Mesodermal cell (in vitro differentiated cells): ENCODE measurements at regions not wholly inside any gene's neighbourhood (a gene's known extent, or its start where the extent isn't known, plus 50 kb on each side); places are given as distances from the start of the nearest gene placed in this dataset.

Source experiments
- H3K27ac ChIP-seq: 2 replicates; pipeline ENCODE4 v1.7.0; 2013; ENCODE audit warnings: mild to moderate bottlenecking, low read depth, low read length, moderate library complexity; ENCODE audit not compliant: severe bottlenecking
- H3K36me3 ChIP-seq: 2 replicates; pipeline ENCODE4 v1.7.1; 2013; ENCODE audit warnings: mild to moderate bottlenecking, low read length, moderate library complexity; ENCODE audit not compliant: control insufficient read depth, insufficient read depth
- H3K4me1 ChIP-seq: one replicate; pipeline ENCODE4 v1.7.1; 2013; ENCODE audit warnings: mild to moderate bottlenecking, low read length; ENCODE audit not compliant: insufficient read depth, control insufficient read depth, poor library complexity, severe bottlenecking
- H3K4me3 ChIP-seq: 2 replicates; pipeline ENCODE4 v1.7.0; 2013; ENCODE audit warnings: low read length, control low read depth, mild to moderate bottlenecking; ENCODE audit not compliant: insufficient read depth, poor library complexity, severe bottlenecking; ENCODE audit errors: extremely low read depth
- H3K9me3 ChIP-seq: 2 replicates; pipeline ENCODE4 v1.7.1; 2013; ENCODE audit warnings: mild to moderate bottlenecking, low read length, moderate library complexity; ENCODE audit not compliant: control insufficient read depth
- WGBS, 2 experiments: methylation state at CpG; one replicate each; pipeline ENCODE4 v1.1.5; 2013; ENCODE audit warnings: missing lambda C conversion rate in 2 of 2; ENCODE audit not compliant: insufficient coverage in 2 of 2; 5-methylcytosine and 5-hydroxymethylcytosine counted together

DNA sequence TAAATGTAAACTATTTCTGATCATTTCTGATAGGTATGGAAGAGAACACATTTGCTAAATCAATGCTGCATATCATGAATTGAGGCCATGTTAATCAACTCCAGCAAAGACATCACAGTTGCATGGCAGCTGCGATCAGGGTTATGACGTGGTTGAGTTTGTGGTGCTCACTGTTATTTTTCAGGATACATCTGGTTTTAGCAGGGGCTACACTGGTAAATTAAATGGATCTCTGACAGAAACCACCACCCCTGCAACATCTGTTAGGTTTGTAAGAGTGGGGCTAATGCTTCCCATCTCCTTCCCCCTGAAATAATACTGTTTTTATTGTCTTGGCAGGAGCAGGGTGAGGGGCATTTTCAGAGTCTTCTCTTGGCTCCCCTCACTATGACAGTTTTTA is 444.4 kb upstream of the ZNF507 start:
- no peaks in the 10 kb centered on the region for H3K36me3 ChIP-seq
- no peaks in the 10 kb centered on the region for H3K4me1 ChIP-seq
- 100% methylated on average over 2 of the region's 2 CpGs; no CpG with 5 or more reads in 1 of the 2 experiments for WGBS, 2 experiments
- H3K4me3 ChIP-seq: no peak overlapping the region
- no peak overlapping the region for H3K27ac ChIP-seq
- H3K9me3 ChIP-seq: no peaks in the 10 kb centered on the region

DNA sequence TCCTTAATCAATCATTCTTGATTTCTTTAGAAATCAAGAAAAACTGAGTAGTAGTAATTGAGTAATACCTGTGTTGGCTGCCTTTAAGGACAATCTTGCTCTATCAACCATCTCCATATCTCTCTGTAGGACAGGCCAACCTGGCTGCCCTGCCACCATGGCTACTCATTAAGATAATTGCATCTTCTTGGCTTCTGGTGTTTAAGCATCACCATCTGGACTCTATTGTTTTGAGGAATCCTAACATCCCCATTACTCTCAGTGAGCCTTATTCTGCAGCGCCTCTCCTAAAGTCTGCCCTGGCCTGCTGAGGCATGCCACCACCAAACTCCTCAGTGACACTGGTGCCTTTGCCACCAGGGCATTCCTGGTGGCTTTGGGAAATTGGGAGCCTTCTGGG is 442.6 kb upstream of the ZNF507 start:
- Histone ChIP-seq H3K27ac (no peak overlapping the region), H3K4me3 (no peak overlapping the region), H3K36me3 (no peaks in the 10 kb centered on the region), H3K9me3 (no peaks in the 10 kb centered on the region), H3K4me1 (no peaks in the 10 kb centered on the region)
- WGBS, 2 experiments: 86% methylated on average over 1 of the region's 1 CpG; no CpG with 5 or more reads in 1 of the 2 experiments

DNA sequence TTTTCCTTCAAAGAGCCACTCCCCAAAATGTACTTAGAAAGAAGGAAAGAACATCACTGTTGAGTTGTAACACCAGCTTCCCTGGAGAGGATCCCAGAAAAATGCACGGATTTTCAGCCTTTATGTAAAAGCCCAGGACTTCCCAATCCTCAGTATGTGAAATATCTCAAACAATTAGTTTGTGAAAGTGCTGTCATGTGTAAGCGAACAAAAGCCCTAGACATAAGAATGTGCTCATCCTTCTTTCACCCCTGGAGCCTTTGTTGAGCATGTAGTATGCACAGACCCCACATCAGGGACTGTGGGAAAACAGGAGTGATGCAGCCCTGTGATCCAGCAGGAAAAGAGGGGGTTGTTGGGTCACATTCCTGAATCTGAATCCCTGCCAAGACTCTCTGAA is 441.4 kb upstream of the ZNF507 start:
- Histone ChIP-seq H3K4me1 (no peaks in the 10 kb centered on the region), H3K36me3 (no peaks in the 10 kb centered on the region), H3K27ac (no peak overlapping the region), H3K9me3 (no peaks in the 10 kb centered on the region), H3K4me3 (no peak overlapping the region)
- WGBS, 2 experiments: 40% methylated on average over 1 of the region's 2 CpGs

DNA sequence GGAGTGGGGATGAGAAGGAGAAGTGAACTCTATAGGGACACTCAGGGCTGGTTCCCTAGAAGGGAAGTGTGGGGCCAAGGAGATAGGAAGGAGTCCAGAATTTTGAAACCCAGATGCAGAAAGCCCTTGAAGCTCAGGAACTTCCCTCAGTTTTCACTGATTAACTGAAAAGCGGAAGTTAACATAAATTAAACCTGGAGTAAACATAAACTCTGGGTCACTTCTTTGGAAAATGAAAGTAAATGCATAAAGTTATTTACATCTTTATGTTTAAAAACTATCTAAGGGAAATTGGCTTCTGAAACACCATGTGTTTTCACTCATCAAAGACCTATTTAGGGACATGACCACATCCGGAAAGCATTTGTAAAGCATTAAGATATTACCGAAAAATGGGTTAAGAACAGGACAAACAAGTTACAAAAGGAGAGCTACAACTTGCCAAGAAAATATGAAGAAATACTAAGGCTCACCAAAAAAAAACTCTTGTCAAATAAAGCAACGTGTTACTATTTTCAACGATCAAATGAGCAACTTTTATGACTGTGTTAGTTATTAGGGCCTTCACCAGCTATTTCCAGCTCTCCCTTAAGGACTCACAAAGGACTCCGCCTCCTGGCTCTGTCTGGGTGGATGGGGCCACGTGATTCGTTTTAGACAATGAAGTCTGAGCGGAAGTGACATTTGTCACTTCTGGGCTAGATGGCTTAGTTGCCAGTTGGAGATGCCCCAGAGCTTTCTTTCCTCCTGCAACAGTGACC is 439.1 kb upstream of the ZNF507 start:
- no peak overlapping the region for H3K4me3 ChIP-seq
- H3K4me1 ChIP-seq: no peaks in the 10 kb centered on the region
- WGBS, 2 experiments: 93 to 94% methylated on average over 3 to 4 of the region's 9 CpGs
- H3K27ac ChIP-seq: no peak overlapping the region
- H3K9me3 ChIP-seq: no peaks in the 10 kb centered on the region
- H3K36me3 ChIP-seq: no peaks in the 10 kb centered on the region

DNA sequence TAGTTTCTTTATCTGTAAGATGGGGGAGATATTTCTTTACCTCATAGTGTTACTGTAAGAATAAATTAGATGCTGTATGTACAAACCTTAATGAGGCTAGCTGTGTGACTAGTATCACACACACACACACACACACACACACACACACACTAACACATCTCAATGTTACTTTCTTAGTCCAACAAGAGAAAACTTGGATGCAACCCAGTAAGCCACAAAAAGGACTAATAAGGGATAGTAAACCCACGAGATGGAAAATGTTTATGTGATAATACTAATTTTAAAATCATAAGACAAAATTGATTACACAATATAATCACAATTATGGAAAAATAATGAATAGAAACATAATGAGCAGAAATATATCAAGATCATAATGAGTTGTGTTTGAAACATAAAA is 437.7 kb upstream of the ZNF507 start:
- Histone ChIP-seq H3K4me1 (no peaks in the 10 kb centered on the region), H3K9me3 (no peaks in the 10 kb centered on the region), H3K27ac (no peak overlapping the region), H3K36me3 (no peaks in the 10 kb centered on the region), H3K4me3 (no peak overlapping the region)
- no CpG with 5 or more reads among the region's 1 CpG for WGBS, 2 experiments

DNA sequence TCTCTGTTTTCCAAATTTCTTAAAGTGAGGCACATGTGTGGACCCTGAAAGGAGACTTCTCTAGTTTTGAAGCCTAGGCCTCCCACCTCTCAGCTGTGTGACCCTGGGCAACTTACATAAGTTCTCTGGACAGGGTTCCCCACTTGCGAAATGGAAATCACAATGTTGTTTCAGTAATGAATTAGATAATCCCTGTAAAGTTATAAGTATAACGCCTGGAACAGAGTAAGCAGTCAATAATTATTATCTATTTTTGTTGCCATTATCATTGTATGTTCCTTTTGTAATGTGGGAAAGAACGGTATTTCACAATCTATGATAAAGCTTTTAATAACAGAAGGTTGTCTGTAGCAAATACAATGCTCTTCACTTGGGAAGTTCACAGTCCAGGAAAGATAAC is 437.3 kb upstream of the ZNF507 start:
- no peak overlapping the region for H3K27ac ChIP-seq
- H3K36me3 ChIP-seq: no peaks in the 10 kb centered on the region
- 80% methylated on average over 1 of the region's 3 CpGs; no CpG with 5 or more reads in 1 of the 2 experiments for WGBS, 2 experiments

DNA sequence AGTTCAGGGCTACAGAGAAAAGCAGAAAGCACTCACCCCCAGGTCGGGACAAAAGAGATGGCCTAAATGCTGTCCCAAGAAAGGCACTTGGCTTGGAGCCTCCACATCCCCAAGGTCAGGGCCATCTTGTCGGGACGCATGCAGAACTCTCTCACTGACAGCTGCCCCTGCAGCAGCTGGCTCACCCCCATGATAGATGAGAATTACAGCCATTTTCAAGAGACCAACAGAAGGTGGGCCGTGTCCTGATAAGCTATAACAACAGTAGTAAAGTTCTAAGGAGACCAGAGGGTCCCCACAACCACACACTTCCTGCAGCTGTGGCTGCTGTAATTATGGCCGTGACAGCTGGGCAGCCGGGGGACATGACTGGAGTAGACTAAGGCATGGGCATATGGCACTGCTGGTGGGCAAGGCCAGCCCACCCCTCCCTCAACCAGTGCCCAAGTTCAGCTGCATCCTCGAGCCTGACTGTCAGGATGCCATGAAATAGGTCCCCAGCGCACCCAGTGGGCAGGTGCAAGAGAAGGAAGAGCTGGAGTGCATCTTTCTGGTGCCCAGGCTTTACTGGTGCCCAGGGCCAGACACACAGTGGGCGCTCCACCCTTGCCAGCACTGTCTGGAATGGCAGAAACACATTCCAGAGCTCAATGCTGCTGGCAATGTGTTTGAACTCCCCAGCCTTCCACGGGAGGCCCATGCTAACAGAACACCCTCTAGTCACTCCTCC is 436.7 kb upstream of the ZNF507 start:
- no peak overlapping the region for H3K27ac ChIP-seq
- H3K9me3 ChIP-seq: no peaks in the 10 kb centered on the region
- H3K4me3 ChIP-seq: no peak overlapping the region
- H3K36me3 ChIP-seq: no peaks in the 10 kb centered on the region
- WGBS, 2 experiments: 83 to 84% methylated on average over 6 to 8 of the region's 10 CpGs
- H3K4me1 ChIP-seq: no peaks in the 10 kb centered on the region

More for the DNA sequence above, 437.3 kb upstream of the ZNF507 start:
- Histone ChIP-seq H3K4me3 (no peak overlapping the region), H3K4me1 (no peaks in the 10 kb centered on the region), H3K9me3 (no peaks in the 10 kb centered on the region)

DNA sequence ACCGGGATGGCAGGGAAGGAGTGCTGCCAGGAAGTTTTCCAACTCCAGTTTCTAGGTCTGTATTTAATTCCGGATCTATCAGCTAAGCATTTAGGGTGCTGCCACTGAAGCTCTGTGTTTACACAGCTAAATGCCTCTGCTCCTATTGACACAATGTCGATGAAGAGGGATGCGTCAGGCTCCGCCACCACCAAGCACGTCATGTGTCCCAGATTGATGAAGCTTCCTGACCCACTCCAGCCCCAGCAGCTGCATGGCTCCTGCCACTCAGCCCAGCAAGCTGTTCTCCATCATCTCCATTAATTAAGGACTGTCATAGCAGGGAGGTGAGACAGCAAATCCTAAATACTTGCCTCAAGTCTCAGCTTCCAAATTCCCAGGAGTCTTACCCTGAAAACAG is 435.2 kb upstream of the ZNF507 start:
- 89 to 97% methylated on average over 5 to 6 of the region's 6 CpGs for WGBS, 2 experiments
- Histone ChIP-seq H3K4me3 (no peak overlapping the region), H3K36me3 (no peaks in the 10 kb centered on the region), H3K4me1 (no peaks in the 10 kb centered on the region), H3K9me3 (no peaks in the 10 kb centered on the region), H3K27ac (no peak overlapping the region)

DNA sequence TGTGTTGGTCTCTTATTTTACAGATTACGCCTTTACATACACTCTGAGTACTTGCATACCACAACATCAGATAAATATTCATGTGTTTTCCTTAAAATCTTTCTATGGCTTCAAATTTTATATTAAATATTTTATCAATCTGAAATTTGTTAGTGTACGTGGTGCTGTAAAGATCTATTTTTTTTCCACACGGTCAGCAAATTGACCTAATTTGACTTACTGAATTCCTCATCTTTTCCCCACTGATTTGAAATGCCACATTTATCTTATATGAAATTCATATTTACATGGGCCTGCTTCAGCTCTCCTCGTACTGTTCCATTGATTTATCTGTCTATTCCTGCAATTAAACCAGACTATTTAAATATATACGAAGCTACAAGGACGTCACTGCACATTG is 433.8 kb upstream of the ZNF507 start:
- WGBS, 2 experiments: 74 to 77% methylated on average over 3 to 4 of the region's 6 CpGs
- Histone ChIP-seq H3K27ac (no peak overlapping the region), H3K4me1 (no peaks in the 10 kb centered on the region), H3K4me3 (no peak overlapping the region), H3K9me3 (no peaks in the 10 kb centered on the region), H3K36me3 (no peaks in the 10 kb centered on the region)

DNA sequence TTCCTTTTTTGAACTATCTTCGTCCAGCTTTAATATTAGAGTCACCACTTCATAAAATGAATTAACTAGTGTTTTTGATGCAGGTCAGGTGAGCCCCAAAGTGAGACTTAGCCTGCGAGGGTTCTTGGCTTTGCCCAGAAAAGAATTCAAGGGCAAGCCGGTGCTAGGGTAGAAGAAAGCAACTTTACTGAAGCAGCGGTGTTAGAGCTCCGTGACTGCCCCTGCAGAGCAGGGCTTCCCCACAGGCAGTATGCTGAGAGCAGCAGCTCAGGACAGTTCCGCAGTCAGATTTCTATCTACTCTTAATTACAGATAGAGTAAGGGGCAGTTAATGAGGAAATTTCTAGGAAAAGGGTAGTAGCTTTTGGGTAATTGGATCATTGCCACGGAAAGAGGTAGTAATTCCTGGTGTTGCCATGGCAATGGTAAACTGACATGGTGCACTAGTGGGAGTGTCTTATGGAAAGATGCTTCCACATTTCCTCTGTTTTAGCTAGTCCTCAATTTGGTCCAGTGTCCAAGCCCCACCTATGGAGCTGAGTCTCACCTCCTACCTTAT is 432.2 kb upstream of the ZNF507 start:
- no peak overlapping the region for H3K4me3 ChIP-seq
- H3K36me3 ChIP-seq: no peaks in the 10 kb centered on the region
- 13 to 50% methylated on average over 3 of the region's 7 CpGs for WGBS, 2 experiments
- no peaks in the 10 kb centered on the region for H3K4me1 ChIP-seq
- no peak overlapping the region for H3K27ac ChIP-seq
- no peaks in the 10 kb centered on the region for H3K9me3 ChIP-seq

DNA sequence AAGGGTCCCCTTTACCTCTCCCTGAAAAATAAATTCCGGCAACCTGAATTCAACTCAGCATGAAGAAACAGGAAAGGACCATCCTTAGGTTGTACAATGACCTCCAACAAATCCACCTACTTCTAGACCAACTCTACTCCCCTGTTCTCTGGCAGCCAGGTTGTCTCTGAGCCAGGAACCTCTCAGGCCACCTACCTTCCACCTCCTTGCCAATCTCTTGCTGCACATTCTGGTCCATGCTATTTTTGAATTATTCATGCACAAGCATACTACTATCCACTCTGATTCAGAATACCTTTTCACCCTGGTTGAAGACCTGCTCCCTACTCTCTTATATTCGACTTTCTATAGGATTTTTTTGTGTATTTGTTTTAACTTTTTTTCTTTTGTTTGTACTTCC is 415.0 kb upstream of the ZNF507 start:
- H3K4me3 ChIP-seq: no peak overlapping the region
- no peaks in the 10 kb centered on the region for H3K9me3 ChIP-seq
- no peak overlapping the region for H3K27ac ChIP-seq
- H3K4me1 ChIP-seq: no peaks in the 10 kb centered on the region
- H3K36me3 ChIP-seq: no peaks in the 10 kb centered on the region
- 67% methylated on average over 1 of the region's 2 CpGs; no CpG with 5 or more reads in 1 of the 2 experiments for WGBS, 2 experiments
